T follicular helper cell (primary cell): ENCODE measurements at regions not wholly inside any gene's neighbourhood (a gene's known extent, or its start where the extent isn't known, plus 50 kb on each side); places are given as distances from the start of the nearest gene placed in this dataset.

ENCODE experiments used
- DNase-seq: peaks from one replicate; pipeline ENCODE4 v3.0.0-alpha.2; 2020; ENCODE audit warnings: low read depth

- DNase-seq = no peak
Measured at GRCh38 chr5:128591598-128592455, 53.8 kb upstream of the FBN2 start.

- no peak for DNase-seq
Measured at GRCh38 chr5:128596071-128596470, 58.0 kb upstream of the FBN2 start.

- DNase-seq = no peak
Measured at GRCh38 chr5:128597156-128597555, 59.1 kb upstream of the FBN2 start.

GRCh38 chr5:128613128-128613527 lies 75.1 kb upstream of the FBN2 start:
- DNase-seq = no peak

- DNase-seq = no peak
Measured at GRCh38 chr5:128613766-128614165, 75.7 kb upstream of the FBN2 start.

GRCh38 chr5:128615578-128615977 lies 77.5 kb upstream of the FBN2 start:
- DNase-seq = no peak

- DNase-seq = no peak
Measured at GRCh38 chr5:128626536-128627090, 88.6 kb upstream of the FBN2 start.

- no peak for DNase-seq
Measured at GRCh38 chr5:128627939-128628338, 89.9 kb upstream of the FBN2 start.

- no peak for DNase-seq
Measured at GRCh38 chr5:128629157-128629556, 91.1 kb upstream of the FBN2 start.

- DNase-seq = no peak
Measured at GRCh38 chr5:128630121-128630520, 92.1 kb upstream of the FBN2 start.

- DNase-seq = no peak
Measured at GRCh38 chr5:128631771-128632170, 93.7 kb upstream of the FBN2 start.

GRCh38 chr5:128632264-128632663 lies 94.2 kb upstream of the FBN2 start:
- no peak for DNase-seq

GRCh38 chr5:128633901-128634300 lies 95.9 kb upstream of the FBN2 start:
- DNase-seq = no peak

GRCh38 chr5:128635379-128635778 lies 97.3 kb upstream of the FBN2 start:
- no peak for DNase-seq

- DNase-seq = no peak
Measured at GRCh38 chr5:128636361-128636760, 98.3 kb upstream of the FBN2 start.

GRCh38 chr5:128637031-128637430 lies 99.0 kb upstream of the FBN2 start:
- no peak for DNase-seq

- DNase-seq = no peak
Measured at GRCh38 chr5:128641861-128642260, 103.8 kb upstream of the FBN2 start.

- no peak for DNase-seq
Measured at GRCh38 chr5:128644863-128645262, 106.8 kb upstream of the FBN2 start.

GRCh38 chr5:128645581-128645980 lies 107.5 kb upstream of the FBN2 start:
- no peak for DNase-seq

- no peak for DNase-seq
Measured at GRCh38 chr5:128646176-128646575, 108.1 kb upstream of the FBN2 start.

- DNase-seq = no peak
Measured at GRCh38 chr5:128649192-128649591, 111.1 kb upstream of the FBN2 start.

GRCh38 chr5:128662997-128663396 lies 125.0 kb upstream of the FBN2 start:
- no peak for DNase-seq

GRCh38 chr5:128665747-128666355 lies 127.8 kb upstream of the FBN2 start:
- DNase-seq = no peak
